Mammary epithelial cell (primary cell): ENCODE measurements at regions not wholly inside any gene's neighbourhood (a gene's known extent, or its start where the extent isn't known, plus 50 kb on each side); places are given as distances from the start of the nearest gene placed in this dataset.

Experiments
- EZH2 ChIP-seq: IDR thresholded peaks from 2 replicates; pipeline ENCODE4 v1.6.1; 2012; ENCODE audit warnings: low read length, inconsistent platforms, borderline replicate concordance
- TF ChIP-seq, protein P1 (sequence below), 2 donors: IDR thresholded peaks in 1 of 2; conservative IDR thresholded peaks in 1 of 2; 2 replicates each; pipeline ENCODE4 v1.5.1; 2011 to 2012; ENCODE audit warnings: inconsistent platforms in 2 of 2, low read length in 2 of 2, mild to moderate bottlenecking in 2 of 2, control low read depth in 1 of 2, low read depth in 1 of 2; ENCODE audit not compliant: insufficient read depth in 1 of 2; ENCODE audit errors: extremely low read depth in 1 of 2

DNA sequence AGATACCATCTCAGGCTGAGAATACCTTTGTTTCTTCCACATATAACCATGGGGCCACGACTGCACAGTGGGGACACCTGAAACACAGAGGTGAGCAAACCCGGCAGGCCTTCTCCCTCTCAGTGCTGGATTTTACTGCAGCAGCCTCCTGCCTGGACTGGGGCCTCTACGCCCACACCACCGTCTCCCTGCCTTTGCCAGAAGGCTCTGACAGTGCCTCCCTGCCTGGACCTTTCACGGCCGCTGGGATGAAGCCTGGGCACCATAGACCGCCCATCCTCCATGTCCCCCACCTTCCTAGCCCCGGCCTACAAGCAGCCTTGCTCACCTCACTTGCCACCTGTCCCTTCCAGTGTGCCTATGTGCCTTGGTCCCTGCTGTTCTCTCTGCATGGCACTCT lies 214.3 kb downstream of the NFKBIZ start:
- TF ChIP-seq, protein P1, sequence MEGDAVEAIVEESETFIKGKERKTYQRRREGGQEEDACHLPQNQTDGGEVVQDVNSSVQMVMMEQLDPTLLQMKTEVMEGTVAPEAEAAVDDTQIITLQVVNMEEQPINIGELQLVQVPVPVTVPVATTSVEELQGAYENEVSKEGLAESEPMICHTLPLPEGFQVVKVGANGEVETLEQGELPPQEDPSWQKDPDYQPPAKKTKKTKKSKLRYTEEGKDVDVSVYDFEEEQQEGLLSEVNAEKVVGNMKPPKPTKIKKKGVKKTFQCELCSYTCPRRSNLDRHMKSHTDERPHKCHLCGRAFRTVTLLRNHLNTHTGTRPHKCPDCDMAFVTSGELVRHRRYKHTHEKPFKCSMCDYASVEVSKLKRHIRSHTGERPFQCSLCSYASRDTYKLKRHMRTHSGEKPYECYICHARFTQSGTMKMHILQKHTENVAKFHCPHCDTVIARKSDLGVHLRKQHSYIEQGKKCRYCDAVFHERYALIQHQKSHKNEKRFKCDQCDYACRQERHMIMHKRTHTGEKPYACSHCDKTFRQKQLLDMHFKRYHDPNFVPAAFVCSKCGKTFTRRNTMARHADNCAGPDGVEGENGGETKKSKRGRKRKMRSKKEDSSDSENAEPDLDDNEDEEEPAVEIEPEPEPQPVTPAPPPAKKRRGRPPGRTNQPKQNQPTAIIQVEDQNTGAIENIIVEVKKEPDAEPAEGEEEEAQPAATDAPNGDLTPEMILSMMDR (conservative IDR thresholded peaks at IDR 0.05 in 1 of 2, IDR thresholded peaks at IDR 0.05 in 1 of 2; ENCODE audit: extremely low read depth in 1 of 2, insufficient read depth in 1 of 2, low read depth in 1 of 2, low read length in 2 of 2) = no peak
- no peak for TF ChIP-seq EZH2
